ENCODE measurements at regions not wholly inside any gene's neighbourhood (a gene's known extent, or its start where the extent isn't known, plus 50 kb on each side); places are given as distances from the start of the nearest gene placed in this dataset.

DNA sequence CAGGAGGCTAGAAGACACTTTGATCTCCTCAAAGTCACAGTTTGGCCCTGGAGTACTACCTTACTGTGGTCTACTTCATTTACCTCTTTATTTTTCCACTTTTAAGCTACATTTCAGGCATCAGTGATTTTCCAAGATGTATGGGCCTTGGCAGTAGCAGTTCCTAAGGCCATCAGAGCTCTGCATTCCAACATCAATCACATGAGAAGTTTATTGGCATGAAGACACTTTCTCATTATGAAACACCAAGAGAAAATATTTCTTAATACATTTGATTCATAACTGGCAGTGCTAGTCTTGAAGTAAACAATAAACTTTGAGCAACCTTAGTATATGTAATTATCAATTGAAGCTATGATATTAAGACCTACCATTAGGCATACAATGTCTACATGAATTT is 178.1 kb downstream of the IL15 start (continued):
- TF ChIP-seq, protein P1, sequence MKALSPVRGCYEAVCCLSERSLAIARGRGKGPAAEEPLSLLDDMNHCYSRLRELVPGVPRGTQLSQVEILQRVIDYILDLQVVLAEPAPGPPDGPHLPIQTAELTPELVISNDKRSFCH (CRISPR knock-in tag; IDR thresholded peaks at IDR 0.05): no peak
- TF ChIP-seq, protein P1 (tag; IDR thresholded peaks at IDR 0.05): no peak
- TF ChIP-seq ZBTB8A (IDR thresholded peaks at IDR 0.05; ENCODE audit: partially characterized antibody): no peak
- TF ChIP-seq ARNT (IDR thresholded peaks at IDR 0.05): no peak
- TF ChIP-seq HNRNPLL (IDR thresholded peaks at IDR 0.05; ENCODE audit: low read depth, low read length, poor library complexity, severe bottlenecking): no peak
- TF ChIP-seq ZNF217 (CRISPR knock-in tag; IDR thresholded peaks at IDR 0.05): no peak

DNA sequence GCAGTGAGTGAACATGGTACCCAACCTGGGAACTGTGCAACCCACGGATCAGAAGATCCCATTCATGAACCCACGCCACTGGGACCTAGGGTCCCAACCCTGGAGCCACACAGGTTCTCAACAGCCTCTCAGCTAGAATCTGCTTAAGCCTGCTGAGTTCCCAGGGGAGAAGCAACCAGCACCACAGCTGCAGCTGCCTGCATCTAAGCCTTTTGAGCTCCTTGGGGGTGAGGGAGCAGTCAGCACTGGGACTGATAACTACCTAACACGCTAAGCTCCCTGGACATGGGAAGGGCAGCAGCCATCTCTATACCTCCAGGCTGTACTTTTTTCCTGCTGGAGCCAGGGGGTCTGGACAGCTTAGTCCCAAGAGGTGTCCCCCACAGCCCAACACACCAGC is 179.3 kb downstream of the IL15 start:
- no TSS peak for BruUV-seq (replicated peaks)
- ATAC-seq (no peak), DNase-seq (ENCODE audit: extremely low read depth in 1 of 4, low spot score in 3 of 4) (no peak), FAIRE-seq (no peak)
- H4K20me1 ChIP-seq (replicated peaks; ENCODE audit: control insufficient read depth, insufficient read depth, low read length): no peaks in the 10 kb centered on the region
- no peak overlapping the region for H3K27ac ChIP-seq (ENCODE audit: extremely low read depth, low read depth, low read length)
- 0% methylated on average over 3 of the region's 3 CpGs for WGBS (ENCODE audit: insufficient coverage, low coverage, missing lambda C conversion rate)
- H3K9me1 ChIP-seq (ENCODE audit: control insufficient read depth, insufficient read depth, low read length): no peaks in the 10 kb centered on the region
- H2AFZ ChIP-seq (ENCODE audit: low read depth, low read length): no peak overlapping the region
- no peaks in the 10 kb centered on the region for H3K27me3 ChIP-seq (ENCODE audit: control insufficient read depth in 2 of 2, insufficient read depth in 2 of 2, low read length in 2 of 2)
- H3K9ac ChIP-seq (ENCODE audit: insufficient read depth in 1 of 2, low read depth in 2 of 2, low read length in 2 of 2): no peak overlapping the region
- no peaks in the 10 kb centered on the region for H3K4me1 ChIP-seq (replicated peaks in 1 of 2; ENCODE audit: control insufficient read depth in 2 of 2, insufficient read depth in 2 of 2, low read length in 2 of 2)
- 0 out of 2 replicates have a peak, but pooled peaks cover 1% of the 10 kb centered on the region for H3K9me3 ChIP-seq (replicated peaks; ENCODE audit: control insufficient read depth, insufficient read depth, low read depth, low read length)
- H3K36me3 ChIP-seq (ENCODE audit: control insufficient read depth, insufficient read depth, low read length): no peaks in the 10 kb centered on the region
- no peak overlapping the region for H3K4me3 ChIP-seq
- in situ Hi-C loops (cut with MboI): no loop called here
- ChIA-PET POLR2A (no interaction called here), CTCF (ENCODE audit: low intra/inter-chr PET ratio) (no interaction called here)
- no peak overlapping the region for H3K4me2 ChIP-seq (ENCODE audit: insufficient read depth, low read length)
- H3K79me2 ChIP-seq (ENCODE audit: control insufficient read depth, insufficient read depth, low read length): no peaks in the 10 kb centered on the region
- intact Hi-C loops (cut with micrococcal nuclease): no loop called here
- TF ChIP-seq ZNF121 (CRISPR knock-in tag; conservative IDR thresholded peaks at IDR 0.05) (no peak), TARDBP (IDR thresholded peaks at IDR 0.05) (no peak), PTRF (tag; IDR thresholded peaks at IDR 0.05) (no peak), KAT2B (IDR thresholded peaks at IDR 0.05; ENCODE audit: low read depth, low read length) (no peak), COPS2 (conservative IDR thresholded peaks at IDR 0.05) (no peak), ZNF347 (CRISPR knock-in tag; IDR thresholded peaks at IDR 0.05; ENCODE audit: low read depth) (no peak), ZNF197 (CRISPR knock-in tag; IDR thresholded peaks at IDR 0.05; ENCODE audit: low read depth) (no peak), MTA3 (IDR thresholded peaks at IDR 0.05; ENCODE audit: borderline replicate concordance) (no peak), SREBF1 (IDR thresholded peaks at IDR 0.05; ENCODE audit: borderline replicate concordance, low read depth, low read length) (no peak), MBD2 (IDR thresholded peaks at IDR 0.05; ENCODE audit: borderline replicate concordance, low read depth) (no peak), MEF2D (tag; conservative IDR thresholded peaks at IDR 0.05; ENCODE audit: low read depth) (no peak), HDAC1 (IDR thresholded peaks at IDR 0.05) (no peak), KDM4B (IDR thresholded peaks at IDR 0.05; ENCODE audit: borderline replicate concordance in 2 of 2, low read depth in 1 of 2) (no peak)
- TF ChIP-seq, protein P2, sequence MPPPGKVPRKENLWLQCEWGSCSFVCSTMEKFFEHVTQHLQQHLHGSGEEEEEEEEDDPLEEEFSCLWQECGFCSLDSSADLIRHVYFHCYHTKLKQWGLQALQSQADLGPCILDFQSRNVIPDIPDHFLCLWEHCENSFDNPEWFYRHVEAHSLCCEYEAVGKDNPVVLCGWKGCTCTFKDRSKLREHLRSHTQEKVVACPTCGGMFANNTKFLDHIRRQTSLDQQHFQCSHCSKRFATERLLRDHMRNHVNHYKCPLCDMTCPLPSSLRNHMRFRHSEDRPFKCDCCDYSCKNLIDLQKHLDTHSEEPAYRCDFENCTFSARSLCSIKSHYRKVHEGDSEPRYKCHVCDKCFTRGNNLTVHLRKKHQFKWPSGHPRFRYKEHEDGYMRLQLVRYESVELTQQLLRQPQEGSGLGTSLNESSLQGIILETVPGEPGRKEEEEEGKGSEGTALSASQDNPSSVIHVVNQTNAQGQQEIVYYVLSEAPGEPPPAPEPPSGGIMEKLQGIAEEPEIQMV (tag; conservative IDR thresholded peaks at IDR 0.05; ENCODE audit: low read depth): no peak
- TF ChIP-seq, protein P3, sequence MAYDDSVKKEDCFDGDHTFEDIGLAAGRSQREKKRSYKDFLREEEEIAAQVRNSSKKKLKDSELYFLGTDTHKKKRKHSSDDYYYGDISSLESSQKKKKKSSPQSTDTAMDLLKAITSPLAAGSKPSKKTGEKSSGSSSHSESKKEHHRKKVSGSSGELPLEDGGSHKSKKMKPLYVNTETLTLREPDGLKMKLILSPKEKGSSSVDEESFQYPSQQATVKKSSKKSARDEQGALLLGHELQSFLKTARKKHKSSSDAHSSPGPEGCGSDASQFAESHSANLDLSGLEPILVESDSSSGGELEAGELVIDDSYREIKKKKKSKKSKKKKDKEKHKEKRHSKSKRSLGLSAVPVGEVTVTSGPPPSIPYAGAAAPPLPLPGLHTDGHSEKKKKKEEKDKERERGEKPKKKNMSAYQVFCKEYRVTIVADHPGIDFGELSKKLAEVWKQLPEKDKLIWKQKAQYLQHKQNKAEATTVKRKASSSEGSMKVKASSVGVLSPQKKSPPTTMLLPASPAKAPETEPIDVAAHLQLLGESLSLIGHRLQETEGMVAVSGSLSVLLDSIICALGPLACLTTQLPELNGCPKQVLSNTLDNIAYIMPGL (CRISPR knock-in tag; IDR thresholded peaks at IDR 0.05): no peak

All from K562 (cell line).